ENCODE measurements at regions not wholly inside any gene's neighbourhood (a gene's known extent, or its start where the extent isn't known, plus 50 kb on each side); places are given as distances from the start of the nearest gene placed in this dataset.

DNA sequence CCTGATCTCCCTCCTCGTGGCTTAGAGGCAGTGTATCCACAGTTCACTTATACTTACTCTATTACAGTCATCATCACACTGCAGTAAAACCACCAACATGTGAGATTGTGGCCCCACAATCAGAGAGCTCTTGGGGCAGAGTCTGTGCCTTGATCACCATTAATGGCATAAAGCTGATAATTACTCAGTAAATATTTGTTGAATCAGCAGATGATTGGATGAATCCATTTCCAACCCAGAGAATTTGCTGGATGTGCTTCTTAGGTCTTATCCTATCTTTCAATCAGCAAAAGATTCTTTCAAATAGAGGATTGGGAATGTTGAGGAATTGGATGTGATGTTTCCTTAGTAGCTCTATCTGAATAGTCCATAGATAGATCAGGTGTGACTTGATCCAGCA, 88.8 kb upstream of the PITX1 start:
- Histone ChIP-seq H3K36me3 (ENCODE audit: insufficient read depth in 1 of 2, low read depth in 1 of 2) (no peaks in the 10 kb centered on the region), H3K27me3 (ENCODE audit: insufficient read depth in 3 of 3, low read length in 2 of 3) (no peaks in the 10 kb centered on the region), H3K27ac (no peak overlapping the region), H3K4me3 (no peak overlapping the region), H3K9me3 (no peaks in the 10 kb centered on the region), H3K4me1 (no peaks in the 10 kb centered on the region)
- ATAC-seq: no peak
- intact Hi-C loops (cut with DNase I): no loop called here
- TF ChIP-seq CTCF (IDR thresholded peaks at IDR 0.05): no peak
- no peak for DNase-seq
- 52 to 76% (median 70%) methylated on average over 1 of the region's 1 CpG for WGBS, 3 donors

- DNase-seq (peak in 1 of 2 donors; percentile 30), ATAC-seq (no peak)
- Histone ChIP-seq H3K27ac (no peak overlapping the region), H3K27me3 (ENCODE audit: insufficient read depth in 3 of 3, low read length in 2 of 3) (no peaks in the 10 kb centered on the region), H3K4me1 (no peaks in the 10 kb centered on the region), H3K4me3 (no peak overlapping the region), H3K36me3 (ENCODE audit: insufficient read depth in 1 of 2, low read depth in 1 of 2) (no peaks in the 10 kb centered on the region), H3K9me3 (no peaks in the 10 kb centered on the region)
- TF ChIP-seq CTCF (IDR thresholded peaks at IDR 0.05): no peak
- intact Hi-C loops (cut with DNase I): no loop called here
- 94 to 97% (median 94%) methylated on average over 8 of the region's 8 CpGs for WGBS, 3 donors
These were observed 86.9 kb upstream of the PITX1 start for GRCh38 chr5:135120951-135121350.

GRCh38 chr5:135119481-135119880, 85.5 kb upstream of the PITX1 start:
- WGBS, 3 donors: 88 to 90% (median 89%) methylated on average over 6 of the region's 6 CpGs
- ATAC-seq: no peak
- Histone ChIP-seq H3K4me1 (no peaks in the 10 kb centered on the region), H3K9me3 (no peaks in the 10 kb centered on the region), H3K27ac (no peak overlapping the region), H3K36me3 (ENCODE audit: insufficient read depth in 1 of 2, low read depth in 1 of 2) (no peaks in the 10 kb centered on the region), H3K4me3 (no peak overlapping the region), H3K27me3 (ENCODE audit: insufficient read depth in 3 of 3, low read length in 2 of 3) (no peaks in the 10 kb centered on the region)
- DNase-seq: peak in 1 of 2 donors; percentile 32
- intact Hi-C loops (cut with DNase I): no loop called here
- TF ChIP-seq CTCF (IDR thresholded peaks at IDR 0.05): no peak

- intact Hi-C loops (cut with DNase I): no loop called here
- WGBS, 3 donors: 76 to 91% (median 79%) methylated on average over 5 of the region's 5 CpGs
- peak in 1 of 2 donors; percentile 39 for DNase-seq
These were observed 83.6 kb upstream of the PITX1 start for GRCh38 chr5:135117590-135117989.

More at GRCh38 chr5:135117590-135117989, 83.6 kb upstream of the PITX1 start:
- no peak for ATAC-seq
- Histone ChIP-seq H3K4me3 (no peak overlapping the region), H3K27me3 (ENCODE audit: insufficient read depth in 3 of 3, low read length in 2 of 3) (no peaks in the 10 kb centered on the region), H3K9me3 (no peaks in the 10 kb centered on the region), H3K36me3 (ENCODE audit: insufficient read depth in 1 of 2, low read depth in 1 of 2) (no peaks in the 10 kb centered on the region), H3K27ac (no peak overlapping the region), H3K4me1 (no peaks in the 10 kb centered on the region)
- TF ChIP-seq CTCF (IDR thresholded peaks at IDR 0.05): no peak

All from psoas muscle (tissue), 7 donors.